Small intestine (tissue), 7 donors: ENCODE measurements at regions not wholly inside any gene's neighbourhood (a gene's known extent, or its start where the extent isn't known, plus 50 kb on each side); places are given as distances from the start of the nearest gene placed in this dataset.
"Not testable (repeated sequence)": the region's sequence is repeated elsewhere in the genome, so short reads cannot be mapped to it uniquely, and the experiment has no call there.

ENCODE experiments used
- DNase-seq, 2 donors: peaks; one replicate each; pipeline versions ENCODE4 v3.0.0 to v3.0.0-alpha.2; 2013
- FAIRE-seq: peaks from 2 replicates; lab custom pipeline; 2012; peaks lifted over from hg19 to GRCh38; lab: Jason Lieb, UNC
- H3K27ac ChIP-seq, 3 donors: one replicate each; pipeline ENCODE4 v1.5.1; 2013; ENCODE audit warnings: low read length in 2 of 3, mild to moderate bottlenecking in 2 of 3, control low read depth in 1 of 3, inconsistent platforms in 1 of 3, low read depth in 1 of 3, moderate library complexity in 1 of 3
- H3K27me3 ChIP-seq, 3 donors: one replicate each; pipeline ENCODE4 v1.6.1; 2013; ENCODE audit warnings: low read length in 3 of 3, inconsistent platforms in 1 of 3; ENCODE audit not compliant: control insufficient read depth in 3 of 3, insufficient read depth in 3 of 3
- H3K36me3 ChIP-seq, 3 donors: one replicate each; pipeline ENCODE4 v1.6.1; 2013; ENCODE audit warnings: low read length in 3 of 3, inconsistent platforms in 1 of 3, low read depth in 1 of 3, mild to moderate bottlenecking in 1 of 3, moderate library complexity in 1 of 3; ENCODE audit not compliant: control insufficient read depth in 3 of 3, insufficient read depth in 2 of 3
- H3K4me1 ChIP-seq, 3 donors: one replicate each; pipeline ENCODE4 v1.6.1; 2013; ENCODE audit warnings: low read length in 2 of 3, inconsistent platforms in 1 of 3, low read depth in 1 of 3, mild to moderate bottlenecking in 1 of 3, moderate library complexity in 1 of 3; ENCODE audit not compliant: control insufficient read depth in 3 of 3, insufficient read depth in 2 of 3
- H3K4me3 ChIP-seq, 3 donors: one replicate each; pipeline ENCODE4 v1.5.1; 2013; ENCODE audit warnings: low read length in 3 of 3, control low read depth in 1 of 3, inconsistent platforms in 1 of 3, low read depth in 1 of 3, mild to moderate bottlenecking in 1 of 3, moderate library complexity in 1 of 3
- H3K9me3 ChIP-seq, 2 donors: one replicate each; pipeline ENCODE4 v1.6.1; 2013; ENCODE audit warnings: low read depth in 1 of 2, low read length in 1 of 2; ENCODE audit not compliant: control insufficient read depth in 2 of 2, insufficient read depth in 1 of 2
- WGBS, 3 donors: extraction: QIAGEN DNeasy Blood & Tissue Kit; methylation state at CpG; one replicate each; pipeline ENCODE4 v1.1.7; 2013; 5-methylcytosine and 5-hydroxymethylcytosine counted together
- donor health status: healthy with polysubstance abuse.
- donor health status: control.
- donor health status: control.
- donor health status: Bipolar disorder and iron deficiency.
- donor health status: healthy.

GRCh38 chr1:116288201-116288598, 84.8 kb upstream of the ATP1A1 start:
- H3K27me3 ChIP-seq, result no peaks in the 10 kb centered on the region
- H3K36me3 ChIP-seq, result no peaks in the 10 kb centered on the region
- H3K27ac ChIP-seq, result no peak overlapping the region
- H3K4me3 ChIP-seq, result no peak overlapping the region
- no peaks in the 10 kb centered on the region for H3K4me1 ChIP-seq
- 60 to 69% (median 64%) methylated on average over 2 of the region's 2 CpGs for WGBS, 3 donors
- no peaks in the 10 kb centered on the region for H3K9me3 ChIP-seq
- FAIRE-seq, result no peak
- no peak for DNase-seq

- 87 to 91% (median 89%) methylated on average over 2 of the region's 2 CpGs for WGBS, 3 donors
- H3K4me1 ChIP-seq, result no peaks in the 10 kb centered on the region
- FAIRE-seq, result no peak
- no peaks in the 10 kb centered on the region for H3K9me3 ChIP-seq
- no peaks in the 10 kb centered on the region for H3K36me3 ChIP-seq
- no peak for DNase-seq
- H3K27ac ChIP-seq, result no peak overlapping the region
- no peaks in the 10 kb centered on the region for H3K27me3 ChIP-seq
- no peak overlapping the region for H3K4me3 ChIP-seq
Observed at GRCh38 chr1:116289193-116289592, 83.9 kb upstream of the ATP1A1 start.

GRCh38 chr1:116290085-116290705, 82.8 kb upstream of the ATP1A1 start:
- FAIRE-seq, result no peak
- Histone ChIP-seq H3K4me3 (no peak overlapping the region), H3K27ac (no peak overlapping the region), H3K4me1 (no peaks in the 10 kb centered on the region), H3K27me3 (no peaks in the 10 kb centered on the region), H3K9me3 (no peaks in the 10 kb centered on the region), H3K36me3 (no peaks in the 10 kb centered on the region)
- DNase-seq, result no peak
- WGBS, 3 donors, result 75 to 88% (median 81%) methylated on average over 3 of the region's 3 CpGs

- no peaks in the 10 kb centered on the region for H3K27me3 ChIP-seq
- no peak for DNase-seq
- FAIRE-seq, result no peak
- H3K27ac ChIP-seq, result no peak overlapping the region
- no peaks in the 10 kb centered on the region for H3K9me3 ChIP-seq
- H3K4me3 ChIP-seq, result no peak overlapping the region
- no peaks in the 10 kb centered on the region for H3K4me1 ChIP-seq
- H3K36me3 ChIP-seq, result no peaks in the 10 kb centered on the region
- 75 to 88% (median 79%) methylated on average over 2 of the region's 2 CpGs for WGBS, 3 donors
Observed at GRCh38 chr1:116291024-116291423, 82.0 kb upstream of the ATP1A1 start.

GRCh38 chr1:116292929-116293725, 79.9 kb upstream of the ATP1A1 start:
- 46 to 63% (median 56%) methylated on average over 5 of the region's 5 CpGs for WGBS, 3 donors
- H3K4me3 ChIP-seq, result no peak overlapping the region
- peaks cover 2 to 6% of the 10 kb centered on the region in 2 donors for H3K9me3 ChIP-seq
- H3K4me1 ChIP-seq, result no peaks in the 10 kb centered on the region
- H3K27me3 ChIP-seq, result no peaks in the 10 kb centered on the region
- no peak for DNase-seq
- H3K27ac ChIP-seq, result no peak overlapping the region
- no peaks in the 10 kb centered on the region for H3K36me3 ChIP-seq
- FAIRE-seq, result no peak

GRCh38 chr1:116297495-116298212, 75.4 kb upstream of the ATP1A1 start:
- H3K9me3 ChIP-seq, result peaks cover 2 to 13% of the 10 kb centered on the region in 2 donors
- DNase-seq, result no peak
- FAIRE-seq, result no peak
- H3K4me1 ChIP-seq, result peaks cover 0 to 6% (median 3%) of the 10 kb centered on the region in 3 donors
- H3K4me3 ChIP-seq, result no peak overlapping the region
- H3K27me3 ChIP-seq, result no peaks in the 10 kb centered on the region
- H3K36me3 ChIP-seq, result no peaks in the 10 kb centered on the region
- WGBS, 3 donors, result 95 to 99% (median 98%) methylated on average over 17 to 18 of the region's 18 CpGs
- H3K27ac ChIP-seq, result no peak overlapping the region

- not testable (repeated sequence) for H3K4me1 ChIP-seq, H3K4me3 ChIP-seq, H3K27me3 ChIP-seq, H3K27ac ChIP-seq, FAIRE-seq, DNase-seq, H3K36me3 ChIP-seq
- WGBS, 3 donors, result 88 to 92% (median 91%) methylated on average over 15 of the region's 15 CpGs
- H3K9me3 ChIP-seq, result peaks cover 2 to 13% of the 10 kb centered on the region in 2 donors
Observed at GRCh38 chr1:116298213-116298579, 74.8 kb upstream of the ATP1A1 start.

- no peaks in the 10 kb centered on the region for H3K27me3 ChIP-seq
- FAIRE-seq (no peak), DNase-seq (no peak)
- no peak overlapping the region for H3K4me3 ChIP-seq
- 91 to 96% (median 93%) methylated on average over 4 of the region's 4 CpGs for WGBS, 3 donors
- peaks cover 0 to 6% (median 3%) of the 10 kb centered on the region in 3 donors for H3K4me1 ChIP-seq
- peaks cover 2 to 13% of the 10 kb centered on the region in 2 donors for H3K9me3 ChIP-seq
- no peaks in the 10 kb centered on the region for H3K36me3 ChIP-seq
- no peak overlapping the region for H3K27ac ChIP-seq
Observed at GRCh38 chr1:116298746-116299145, 74.3 kb upstream of the ATP1A1 start.
